Loucy (cell line): ENCODE measurements at regions not wholly inside any gene's neighbourhood (a gene's known extent, or its start where the extent isn't known, plus 50 kb on each side); places are given as distances from the start of the nearest gene placed in this dataset.

Experiments
- EZH2phosphoT487 ChIP-seq: fragments of 200-600 bp; IDR thresholded peaks from 2 replicates; pipeline ENCODE4 v1.6.1; 2018; ENCODE audit warnings: antibody characterized with exemption, mild to moderate bottlenecking, moderate library complexity, borderline replicate concordance
- TF ChIP-seq, protein P1 (sequence below): fragments of 200-600 bp; sonication (generic); conservative IDR thresholded peaks from 2 replicates; pipeline ENCODE4 v1.5.1; 2014; ENCODE audit warnings: mild to moderate bottlenecking, antibody characterized with exemption, low read length

DNA sequence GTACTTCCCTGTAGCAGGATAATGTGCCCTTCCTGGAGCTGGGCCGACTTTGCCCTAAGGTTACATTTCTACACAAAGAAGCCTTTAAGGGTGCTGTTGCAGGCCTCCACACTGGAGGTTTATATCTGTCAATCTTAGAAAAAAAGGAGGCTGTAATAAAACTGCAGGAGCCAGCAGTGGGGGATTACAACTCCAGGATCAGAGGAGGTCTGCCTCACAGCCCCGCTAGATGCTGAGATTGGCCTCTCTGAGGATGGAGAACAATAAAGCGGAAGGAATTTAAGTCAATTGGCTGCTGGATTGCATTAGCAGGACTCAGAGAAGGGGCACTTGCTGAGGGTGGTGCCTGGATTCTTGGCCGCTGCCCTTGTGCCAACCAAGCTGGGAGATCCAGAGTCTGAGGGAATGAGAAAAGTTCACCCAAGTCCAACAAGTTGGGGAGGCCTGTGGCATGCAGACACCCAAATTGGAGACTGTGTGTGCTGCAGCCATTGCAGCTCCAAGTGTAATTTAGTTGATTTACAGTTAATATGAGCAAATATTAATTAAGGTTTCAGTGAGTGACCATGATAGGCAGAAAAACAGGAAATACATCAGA is 99.0 kb upstream of the SSBP2 start:
- TF ChIP-seq, protein P1, sequence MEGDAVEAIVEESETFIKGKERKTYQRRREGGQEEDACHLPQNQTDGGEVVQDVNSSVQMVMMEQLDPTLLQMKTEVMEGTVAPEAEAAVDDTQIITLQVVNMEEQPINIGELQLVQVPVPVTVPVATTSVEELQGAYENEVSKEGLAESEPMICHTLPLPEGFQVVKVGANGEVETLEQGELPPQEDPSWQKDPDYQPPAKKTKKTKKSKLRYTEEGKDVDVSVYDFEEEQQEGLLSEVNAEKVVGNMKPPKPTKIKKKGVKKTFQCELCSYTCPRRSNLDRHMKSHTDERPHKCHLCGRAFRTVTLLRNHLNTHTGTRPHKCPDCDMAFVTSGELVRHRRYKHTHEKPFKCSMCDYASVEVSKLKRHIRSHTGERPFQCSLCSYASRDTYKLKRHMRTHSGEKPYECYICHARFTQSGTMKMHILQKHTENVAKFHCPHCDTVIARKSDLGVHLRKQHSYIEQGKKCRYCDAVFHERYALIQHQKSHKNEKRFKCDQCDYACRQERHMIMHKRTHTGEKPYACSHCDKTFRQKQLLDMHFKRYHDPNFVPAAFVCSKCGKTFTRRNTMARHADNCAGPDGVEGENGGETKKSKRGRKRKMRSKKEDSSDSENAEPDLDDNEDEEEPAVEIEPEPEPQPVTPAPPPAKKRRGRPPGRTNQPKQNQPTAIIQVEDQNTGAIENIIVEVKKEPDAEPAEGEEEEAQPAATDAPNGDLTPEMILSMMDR = no peak
- no peak for TF ChIP-seq EZH2phosphoT487
